HG03196 (cell line): ENCODE measurements at regions not wholly inside any gene's neighbourhood (a gene's known extent, or its start where the extent isn't known, plus 50 kb on each side); places are given as distances from the start of the nearest gene placed in this dataset.

Experiments used
- ATAC-seq: cut with Tn5 transposase; IDR thresholded peaks from one replicate; pipeline ENCODE4 v1.9.1; 2021; ENCODE audit not compliant: unreplicated experiment

- ATAC-seq: no peak
These were observed 152.3 kb downstream of the DLEU7 start for GRCh38 chr13:50691176-50691680.

- ATAC-seq: no peak
These were observed 151.7 kb downstream of the DLEU7 start for GRCh38 chr13:50691681-50692263.

GRCh38 chr13:50692396-50692915 is 151.0 kb downstream of the DLEU7 start:
- no peak for ATAC-seq

GRCh38 chr13:50693727-50694126 is 149.8 kb downstream of the DLEU7 start:
- no peak for ATAC-seq

- no peak for ATAC-seq
These were observed 145.5 kb downstream of the DLEU7 start for GRCh38 chr13:50697746-50698539.

GRCh38 chr13:50699874-50700663 is 143.4 kb downstream of the DLEU7 start:
- no peak for ATAC-seq

GRCh38 chr13:50700664-50701305 is 142.7 kb downstream of the DLEU7 start:
- no peak for ATAC-seq

- ATAC-seq: no peak
These were observed 142.0 kb downstream of the DLEU7 start for GRCh38 chr13:50701469-50701868.

- ATAC-seq: no peak
These were observed 137.0 kb downstream of the DLEU7 start for GRCh38 chr13:50706505-50706904.

GRCh38 chr13:50707628-50708027 is 135.9 kb downstream of the DLEU7 start:
- ATAC-seq: no peak

- no peak for ATAC-seq
These were observed 135.0 kb downstream of the DLEU7 start for GRCh38 chr13:50708461-50708860.

GRCh38 chr13:50709058-50709457 is 134.4 kb downstream of the DLEU7 start:
- ATAC-seq: no peak

- no peak for ATAC-seq
These were observed 132.2 kb downstream of the DLEU7 start for GRCh38 chr13:50711131-50711815.

GRCh38 chr13:50711996-50712395 is 131.5 kb downstream of the DLEU7 start:
- ATAC-seq: no peak

- no peak for ATAC-seq
These were observed 131.0 kb downstream of the DLEU7 start for GRCh38 chr13:50712456-50712855.

- no peak for ATAC-seq
These were observed 130.6 kb downstream of the DLEU7 start for GRCh38 chr13:50712881-50713280.

- ATAC-seq: no peak
These were observed 129.8 kb downstream of the DLEU7 start for GRCh38 chr13:50713523-50714248.

GRCh38 chr13:50714891-50715290 is 128.6 kb downstream of the DLEU7 start:
- no peak for ATAC-seq

GRCh38 chr13:50715402-50716146 is 127.9 kb downstream of the DLEU7 start:
- ATAC-seq: no peak
